Calu3 (cell line): ENCODE measurements at regions not wholly inside any gene's neighbourhood (a gene's known extent, or its start where the extent isn't known, plus 50 kb on each side); places are given as distances from the start of the nearest gene placed in this dataset.
"Not testable (repeated sequence)": the region's sequence is repeated elsewhere in the genome, so short reads cannot be mapped to it uniquely, and the experiment has no call there.

Experiments used
- BruUV-seq: library from RNA; stranded (reverse); fragments of 400-500 nt; replicated peaks from 2 replicates; lab custom pipeline; 2021; lab: Mats Ljungman, UMichigan
- CTCF ChIA-PET: fragments of 300-600 bp; sonication (Branson Sonifier 250); formaldehyde crosslinking; loops from one replicate; lab custom pipeline; 2022; ENCODE audit warnings: antibody characterized with exemption; lab: Charles Lee
- DNase-seq: peaks from one replicate; pipeline ENCODE4 v3.0.0; 2022
- H3K27ac Mint-ChIP-seq: one replicate; pipeline ENCODE4 v1.8.0; 2022; ENCODE audit warnings: mixed read lengths; ENCODE audit not compliant: unreplicated experiment
- H3K27me3 Mint-ChIP-seq: one replicate; pipeline ENCODE4 v1.8.0; 2022; ENCODE audit warnings: mixed read lengths; ENCODE audit not compliant: unreplicated experiment
- H3K36me3 Mint-ChIP-seq: one replicate; pipeline ENCODE4 v1.8.0; 2022; ENCODE audit warnings: mild to moderate bottlenecking, moderate library complexity, mixed read lengths; ENCODE audit not compliant: insufficient read depth, unreplicated experiment
- H3K4me1 Mint-ChIP-seq: one replicate; pipeline ENCODE4 v1.8.0; 2022; ENCODE audit warnings: mild to moderate bottlenecking, low read depth, mixed read lengths; ENCODE audit not compliant: unreplicated experiment
- H3K4me3 Mint-ChIP-seq: one replicate; pipeline ENCODE4 v1.8.0; 2022; ENCODE audit warnings: mild to moderate bottlenecking, low read depth, moderate library complexity, mixed read lengths; ENCODE audit not compliant: unreplicated experiment
- H3K9me3 Mint-ChIP-seq: one replicate; pipeline ENCODE4 v1.8.0; 2022; ENCODE audit warnings: low read depth, mixed read lengths; ENCODE audit not compliant: unreplicated experiment
- intact Hi-C: fragments of 100-400 bp; cut with micrococcal nuclease; formaldehyde crosslinking; loops from one replicate; pipeline ENCODE4 v1.10.0; 2022; ENCODE audit not compliant: unreplicated experiment
- TF ChIP-seq, protein P1 (sequence below): fragments of 200-600 bp; IDR thresholded peaks from one replicate; pipeline ENCODE4 v1.8.0; 2022; ENCODE audit warnings: antibody characterized with exemption; ENCODE audit not compliant: unreplicated experiment

GRCh38 chrX:123803331-123803983 lies 56.4 kb upstream of the XIAP start:
- Mint-ChIP-seq H3K4me1 (peaks cover 38% of the 10 kb centered on the region), H3K36me3 (peaks cover 9% of the 10 kb centered on the region), H3K9me3 (no peaks in the 10 kb centered on the region), H3K4me3 (peak overlapping the region; percentile 27), H3K27me3 (no peaks in the 10 kb centered on the region), H3K27ac (peak overlapping the region; percentile 96)
- CTCF ChIA-PET = interaction anchor here (0.6 to 0.7 kb wide), 2 partner anchors 23 to 32 kb away, joined by 3 read pairs; no protein-coding TSS in a partner anchor
- peak; percentile 49 for DNase-seq
- BruUV-seq = no TSS peak
- intact Hi-C loops = no loop called here
- TF ChIP-seq, protein P1, sequence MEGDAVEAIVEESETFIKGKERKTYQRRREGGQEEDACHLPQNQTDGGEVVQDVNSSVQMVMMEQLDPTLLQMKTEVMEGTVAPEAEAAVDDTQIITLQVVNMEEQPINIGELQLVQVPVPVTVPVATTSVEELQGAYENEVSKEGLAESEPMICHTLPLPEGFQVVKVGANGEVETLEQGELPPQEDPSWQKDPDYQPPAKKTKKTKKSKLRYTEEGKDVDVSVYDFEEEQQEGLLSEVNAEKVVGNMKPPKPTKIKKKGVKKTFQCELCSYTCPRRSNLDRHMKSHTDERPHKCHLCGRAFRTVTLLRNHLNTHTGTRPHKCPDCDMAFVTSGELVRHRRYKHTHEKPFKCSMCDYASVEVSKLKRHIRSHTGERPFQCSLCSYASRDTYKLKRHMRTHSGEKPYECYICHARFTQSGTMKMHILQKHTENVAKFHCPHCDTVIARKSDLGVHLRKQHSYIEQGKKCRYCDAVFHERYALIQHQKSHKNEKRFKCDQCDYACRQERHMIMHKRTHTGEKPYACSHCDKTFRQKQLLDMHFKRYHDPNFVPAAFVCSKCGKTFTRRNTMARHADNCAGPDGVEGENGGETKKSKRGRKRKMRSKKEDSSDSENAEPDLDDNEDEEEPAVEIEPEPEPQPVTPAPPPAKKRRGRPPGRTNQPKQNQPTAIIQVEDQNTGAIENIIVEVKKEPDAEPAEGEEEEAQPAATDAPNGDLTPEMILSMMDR = no peak

GRCh38 chrX:123803984-123804365 lies 55.9 kb upstream of the XIAP start:
- CTCF ChIA-PET = interaction anchor here (0.6 to 0.7 kb wide), 2 partner anchors 9 to 89 kb away, joined by 3 to 7 read pairs; no protein-coding TSS in a partner anchor
- H3K27me3 Mint-ChIP-seq, H3K36me3 Mint-ChIP-seq, BruUV-seq, intact Hi-C loops, H3K9me3 Mint-ChIP-seq, DNase-seq, H3K4me3 Mint-ChIP-seq: not testable (repeated sequence)
- Mint-ChIP-seq H3K27ac (peak overlapping the region; percentile 96), H3K4me1 (peaks cover 33% of the 10 kb centered on the region)

GRCh38 chrX:123807835-123808416 lies 51.9 kb upstream of the XIAP start:
- TF ChIP-seq, protein P1 = no peak
- Mint-ChIP-seq H3K9me3 (no peaks in the 10 kb centered on the region), H3K27ac (no peak overlapping the region), H3K36me3 (peaks cover 15% of the 10 kb centered on the region), H3K4me3 (no peak overlapping the region), H3K27me3 (no peaks in the 10 kb centered on the region), H3K4me1 (peaks cover 15% of the 10 kb centered on the region)
- DNase-seq = no peak
- BruUV-seq = no TSS peak
- CTCF ChIA-PET = interaction anchor here (0.9 kb wide), 1 partner anchor 10 kb away, joined by 6 read pairs; no protein-coding TSS in a partner anchor
- intact Hi-C loops = no loop called here

GRCh38 chrX:123809854-123810375 lies 49.9 kb upstream of the XIAP start:
- intact Hi-C loops = loop anchor here (2.0 kb wide), 1 partner anchor 31 kb away; no protein-coding TSS in a partner anchor
- Mint-ChIP-seq H3K27ac (no peak overlapping the region), H3K4me3 (no peak overlapping the region), H3K9me3 (no peaks in the 10 kb centered on the region), H3K4me1 (peaks cover 3% of the 10 kb centered on the region), H3K27me3 (no peaks in the 10 kb centered on the region), H3K36me3 (peaks cover 11% of the 10 kb centered on the region)
- no TSS peak for BruUV-seq
- CTCF ChIA-PET = no interaction called here
- DNase-seq = no peak
- TF ChIP-seq, protein P1 = no peak
